ENCODE measurements at regions not wholly inside any gene's neighbourhood (a gene's known extent, or its start where the extent isn't known, plus 50 kb on each side); places are given as distances from the start of the nearest gene placed in this dataset.

GRCh38 chr5:158320934-158321333 lies 462.0 kb upstream of the CLINT1 start:
- TF ChIP-seq, protein P1, sequence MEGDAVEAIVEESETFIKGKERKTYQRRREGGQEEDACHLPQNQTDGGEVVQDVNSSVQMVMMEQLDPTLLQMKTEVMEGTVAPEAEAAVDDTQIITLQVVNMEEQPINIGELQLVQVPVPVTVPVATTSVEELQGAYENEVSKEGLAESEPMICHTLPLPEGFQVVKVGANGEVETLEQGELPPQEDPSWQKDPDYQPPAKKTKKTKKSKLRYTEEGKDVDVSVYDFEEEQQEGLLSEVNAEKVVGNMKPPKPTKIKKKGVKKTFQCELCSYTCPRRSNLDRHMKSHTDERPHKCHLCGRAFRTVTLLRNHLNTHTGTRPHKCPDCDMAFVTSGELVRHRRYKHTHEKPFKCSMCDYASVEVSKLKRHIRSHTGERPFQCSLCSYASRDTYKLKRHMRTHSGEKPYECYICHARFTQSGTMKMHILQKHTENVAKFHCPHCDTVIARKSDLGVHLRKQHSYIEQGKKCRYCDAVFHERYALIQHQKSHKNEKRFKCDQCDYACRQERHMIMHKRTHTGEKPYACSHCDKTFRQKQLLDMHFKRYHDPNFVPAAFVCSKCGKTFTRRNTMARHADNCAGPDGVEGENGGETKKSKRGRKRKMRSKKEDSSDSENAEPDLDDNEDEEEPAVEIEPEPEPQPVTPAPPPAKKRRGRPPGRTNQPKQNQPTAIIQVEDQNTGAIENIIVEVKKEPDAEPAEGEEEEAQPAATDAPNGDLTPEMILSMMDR (IDR thresholded peaks at IDR 0.05; ENCODE audit: poor library complexity) = no peak
- TF ChIP-seq EZH2phosphoT487 (IDR thresholded peaks at IDR 0.05; ENCODE audit: low read depth, severe bottlenecking, unreplicated experiment) (no peak), EZH2 (IDR thresholded peaks at IDR 0.05; ENCODE audit: borderline replicate concordance) (no peak)
